GM12891 (cell line): ENCODE measurements at regions not wholly inside any gene's neighbourhood (a gene's known extent, or its start where the extent isn't known, plus 50 kb on each side); places are given as distances from the start of the nearest gene placed in this dataset.
"Not testable (repeated sequence)": the region's sequence is repeated elsewhere in the genome, so short reads cannot be mapped to it uniquely, and the experiment has no call there.

Experiments
- DNase-seq: peaks from one replicate; pipeline ENCODE4 v3.0.0; 2011; ENCODE audit warnings: low spot score; ENCODE audit not compliant: insufficient read length
- FAIRE-seq: peaks from 2 replicates; lab custom pipeline; 2011; peaks lifted over from hg19 to GRCh38; lab: Jason Lieb, UNC
- PAX5 ChIP-seq: IDR thresholded peaks from 2 replicates; pipeline ENCODE4 v1.6.1; 2011; ENCODE audit warnings: low read length, moderate library complexity, mild to moderate bottlenecking; ENCODE audit not compliant: insufficient read depth, severe bottlenecking
- POLR2A ChIP-seq: IDR thresholded peaks from 2 replicates; pipeline ENCODE4 v1.6.1; 2011; ENCODE audit warnings: low read depth, low read length, control low read depth
- POLR2AphosphoS5 ChIP-seq: IDR thresholded peaks from 2 replicates; pipeline ENCODE4 v1.6.1; 2011; ENCODE audit warnings: low read depth, low read length, control low read depth
- POU2F2 ChIP-seq: IDR thresholded peaks from 2 replicates; pipeline ENCODE4 v1.6.1; 2011; ENCODE audit warnings: low read depth, mild to moderate bottlenecking, control low read depth, low read length, moderate library complexity
- SPI1 ChIP-seq: IDR thresholded peaks from 2 replicates; pipeline ENCODE4 v1.6.1; 2011; ENCODE audit warnings: low read depth, low read length, control low read depth
- TAF1 ChIP-seq: IDR thresholded peaks from 2 replicates; pipeline ENCODE4 v1.6.1; 2011; ENCODE audit warnings: low read depth, low read length, control low read depth

GRCh38 chr1:96553811-96554210 is 167.8 kb upstream of the PTBP2 start:
- TF ChIP-seq POLR2AphosphoS5 = no peak
- DNase-seq (no peak), FAIRE-seq (no peak)

GRCh38 chr1:96554364-96554763 is 167.2 kb upstream of the PTBP2 start:
- no peak for DNase-seq
- TF ChIP-seq SPI1 = no peak
- no peak for TF ChIP-seq PAX5
- TF ChIP-seq POLR2AphosphoS5 = no peak
- TF ChIP-seq POU2F2 = no peak
- TF ChIP-seq TAF1 = no peak
- no peak for TF ChIP-seq POLR2A
- FAIRE-seq = no peak

- FAIRE-seq = no peak
- DNase-seq = no peak
- no peak for TF ChIP-seq PAX5
- TF ChIP-seq POLR2AphosphoS5 = no peak
- TF ChIP-seq TAF1 = no peak
- TF ChIP-seq POU2F2 = no peak
- TF ChIP-seq SPI1 = no peak
- TF ChIP-seq POLR2A = no peak
Measured at GRCh38 chr1:96557336-96557735, 164.2 kb upstream of the PTBP2 start.

GRCh38 chr1:96558635-96559034 is 162.9 kb upstream of the PTBP2 start:
- no peak for TF ChIP-seq PAX5
- no peak for TF ChIP-seq TAF1
- no peak for TF ChIP-seq POLR2AphosphoS5
- no peak for TF ChIP-seq POLR2A
- no peak for TF ChIP-seq SPI1
- no peak for TF ChIP-seq POU2F2
- DNase-seq = no peak
- FAIRE-seq = no peak

- no peak for DNase-seq
- TF ChIP-seq SPI1 (no peak), POLR2A (no peak), TAF1 (no peak), PAX5 (no peak), POU2F2 (no peak), POLR2AphosphoS5 (no peak)
- FAIRE-seq = no peak
Measured at GRCh38 chr1:96559181-96559580, 162.4 kb upstream of the PTBP2 start.

- no peak for DNase-seq
- no peak for FAIRE-seq
- TF ChIP-seq POU2F2 (no peak), POLR2AphosphoS5 (no peak), PAX5 (no peak), POLR2A (no peak), TAF1 (no peak), SPI1 (no peak)
Measured at GRCh38 chr1:96559707-96560596, 161.6 kb upstream of the PTBP2 start.

- TF ChIP-seq PAX5 (no peak), POLR2A (no peak), SPI1 (no peak), TAF1 (no peak), POU2F2 (no peak), POLR2AphosphoS5 (no peak)
- FAIRE-seq (no peak), DNase-seq (no peak)
Measured at GRCh38 chr1:96562094-96562493, 159.5 kb upstream of the PTBP2 start.

- FAIRE-seq, DNase-seq: not testable (repeated sequence)
Measured at GRCh38 chr1:96564401-96564800, 157.2 kb upstream of the PTBP2 start.

GRCh38 chr1:96565546-96565945 is 156.0 kb upstream of the PTBP2 start:
- DNase-seq = no peak

GRCh38 chr1:96568639-96569038 is 152.9 kb upstream of the PTBP2 start:
- DNase-seq = no peak
- no peak for TF ChIP-seq POLR2AphosphoS5
- FAIRE-seq = no peak

More at GRCh38 chr1:96565546-96565945, 156.0 kb upstream of the PTBP2 start:
- TF ChIP-seq PAX5 (no peak), POLR2AphosphoS5 (no peak)
- no peak for FAIRE-seq

GRCh38 chr1:96569288-96569687 is 152.3 kb upstream of the PTBP2 start:
- DNase-seq (no peak), FAIRE-seq (no peak)
- TF ChIP-seq POLR2A = no peak
- TF ChIP-seq POLR2AphosphoS5 = no peak
- TF ChIP-seq SPI1 = no peak
